ENCODE measurements at regions not wholly inside any gene's neighbourhood (a gene's known extent, or its start where the extent isn't known, plus 50 kb on each side); places are given as distances from the start of the nearest gene placed in this dataset.

DNA sequence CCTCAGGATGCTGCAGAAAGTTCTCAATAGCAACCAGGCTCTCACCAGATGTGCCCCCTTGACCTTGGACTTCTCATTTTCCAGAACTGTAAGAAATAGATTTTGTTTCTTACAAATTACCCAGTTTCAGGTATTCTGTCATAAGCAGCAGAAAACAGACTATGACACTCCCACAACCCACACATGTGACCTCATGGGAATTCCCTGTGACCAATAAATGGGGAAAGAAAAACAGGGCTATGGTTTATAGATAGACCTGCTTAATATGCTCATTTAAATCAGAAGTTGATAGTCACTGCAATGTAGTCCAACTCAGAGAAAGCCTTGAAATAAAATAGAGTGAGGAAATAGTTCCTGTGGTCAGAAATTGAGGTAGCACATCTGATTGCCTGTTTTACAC, 380.9 kb upstream of the PTBP2 start:
- FAIRE-seq (no peak), DNase-seq (ENCODE audit: extremely low read depth in 1 of 4, low spot score in 3 of 4) (no peak), ATAC-seq (no peak)
- intact Hi-C loops (cut with micrococcal nuclease) (no loop called here), in situ Hi-C loops (cut with MboI) (no loop called here)
- no peaks in the 10 kb centered on the region for H3K27me3 ChIP-seq (ENCODE audit: control insufficient read depth in 2 of 2, insufficient read depth in 2 of 2, low read length in 2 of 2)
- H3K79me2 ChIP-seq (ENCODE audit: control insufficient read depth, insufficient read depth, low read length): no peaks in the 10 kb centered on the region
- H3K9ac ChIP-seq (ENCODE audit: insufficient read depth in 1 of 2, low read depth in 2 of 2, low read length in 2 of 2): no peak overlapping the region
- no peak overlapping the region for H2AFZ ChIP-seq (ENCODE audit: low read depth, low read length)
- no peaks in the 10 kb centered on the region for H3K9me3 ChIP-seq (replicated peaks; ENCODE audit: control insufficient read depth, insufficient read depth, low read depth, low read length)
- H3K4me2 ChIP-seq (ENCODE audit: insufficient read depth, low read length): no peak overlapping the region
- H3K4me1 ChIP-seq (replicated peaks in 1 of 2; ENCODE audit: control insufficient read depth in 2 of 2, insufficient read depth in 2 of 2, low read length in 2 of 2): no peaks in the 10 kb centered on the region
- BruUV-seq (replicated peaks): no TSS peak
- no peaks in the 10 kb centered on the region for H3K36me3 ChIP-seq (ENCODE audit: control insufficient read depth, insufficient read depth, low read length)
- no peak overlapping the region for H3K27ac ChIP-seq (ENCODE audit: extremely low read depth, low read depth, low read length)
- H4K20me1 ChIP-seq (replicated peaks; ENCODE audit: control insufficient read depth, insufficient read depth, low read length): no peaks in the 10 kb centered on the region
- TF ChIP-seq, protein P1, sequence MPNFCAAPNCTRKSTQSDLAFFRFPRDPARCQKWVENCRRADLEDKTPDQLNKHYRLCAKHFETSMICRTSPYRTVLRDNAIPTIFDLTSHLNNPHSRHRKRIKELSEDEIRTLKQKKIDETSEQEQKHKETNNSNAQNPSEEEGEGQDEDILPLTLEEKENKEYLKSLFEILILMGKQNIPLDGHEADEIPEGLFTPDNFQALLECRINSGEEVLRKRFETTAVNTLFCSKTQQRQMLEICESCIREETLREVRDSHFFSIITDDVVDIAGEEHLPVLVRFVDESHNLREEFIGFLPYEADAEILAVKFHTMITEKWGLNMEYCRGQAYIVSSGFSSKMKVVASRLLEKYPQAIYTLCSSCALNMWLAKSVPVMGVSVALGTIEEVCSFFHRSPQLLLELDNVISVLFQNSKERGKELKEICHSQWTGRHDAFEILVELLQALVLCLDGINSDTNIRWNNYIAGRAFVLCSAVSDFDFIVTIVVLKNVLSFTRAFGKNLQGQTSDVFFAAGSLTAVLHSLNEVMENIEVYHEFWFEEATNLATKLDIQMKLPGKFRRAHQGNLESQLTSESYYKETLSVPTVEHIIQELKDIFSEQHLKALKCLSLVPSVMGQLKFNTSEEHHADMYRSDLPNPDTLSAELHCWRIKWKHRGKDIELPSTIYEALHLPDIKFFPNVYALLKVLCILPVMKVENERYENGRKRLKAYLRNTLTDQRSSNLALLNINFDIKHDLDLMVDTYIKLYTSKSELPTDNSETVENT (CRISPR knock-in tag; IDR thresholded peaks at IDR 0.05): no peak
- no peak for TF ChIP-seq PHF21A (IDR thresholded peaks at IDR 0.05; ENCODE audit: borderline replicate concordance, low read depth)
- no peak for TF ChIP-seq FIP1L1 (IDR thresholded peaks at IDR 0.05; ENCODE audit: low read depth, low read length, poor library complexity, severe bottlenecking)
- TF ChIP-seq ILF3 (IDR thresholded peaks at IDR 0.05; ENCODE audit: borderline replicate concordance): no peak
- TF ChIP-seq TRIM24 (IDR thresholded peaks at IDR 0.05): no peak
- TF ChIP-seq MIER1 (IDR thresholded peaks at IDR 0.05; ENCODE audit: low read depth): no peak
- TF ChIP-seq MAFG (tag; conservative IDR thresholded peaks at IDR 0.05): no peak
- no peak for TF ChIP-seq NELFE (IDR thresholded peaks at IDR 0.05; ENCODE audit: insufficient read depth, insufficient read length)
- TF ChIP-seq NCOA2 (IDR thresholded peaks at IDR 0.05; ENCODE audit: partially characterized antibody in 2 of 2): no peak
- TF ChIP-seq FOS (IDR thresholded peaks at IDR 0.05; ENCODE audit: extremely low read depth, insufficient read length): no peak
- TF ChIP-seq, protein P2, sequence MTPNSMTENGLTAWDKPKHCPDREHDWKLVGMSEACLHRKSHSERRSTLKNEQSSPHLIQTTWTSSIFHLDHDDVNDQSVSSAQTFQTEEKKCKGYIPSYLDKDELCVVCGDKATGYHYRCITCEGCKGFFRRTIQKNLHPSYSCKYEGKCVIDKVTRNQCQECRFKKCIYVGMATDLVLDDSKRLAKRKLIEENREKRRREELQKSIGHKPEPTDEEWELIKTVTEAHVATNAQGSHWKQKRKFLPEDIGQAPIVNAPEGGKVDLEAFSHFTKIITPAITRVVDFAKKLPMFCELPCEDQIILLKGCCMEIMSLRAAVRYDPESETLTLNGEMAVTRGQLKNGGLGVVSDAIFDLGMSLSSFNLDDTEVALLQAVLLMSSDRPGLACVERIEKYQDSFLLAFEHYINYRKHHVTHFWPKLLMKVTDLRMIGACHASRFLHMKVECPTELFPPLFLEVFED (CRISPR knock-in tag; conservative IDR thresholded peaks at IDR 0.05): no peak
- TF ChIP-seq, protein P3, sequence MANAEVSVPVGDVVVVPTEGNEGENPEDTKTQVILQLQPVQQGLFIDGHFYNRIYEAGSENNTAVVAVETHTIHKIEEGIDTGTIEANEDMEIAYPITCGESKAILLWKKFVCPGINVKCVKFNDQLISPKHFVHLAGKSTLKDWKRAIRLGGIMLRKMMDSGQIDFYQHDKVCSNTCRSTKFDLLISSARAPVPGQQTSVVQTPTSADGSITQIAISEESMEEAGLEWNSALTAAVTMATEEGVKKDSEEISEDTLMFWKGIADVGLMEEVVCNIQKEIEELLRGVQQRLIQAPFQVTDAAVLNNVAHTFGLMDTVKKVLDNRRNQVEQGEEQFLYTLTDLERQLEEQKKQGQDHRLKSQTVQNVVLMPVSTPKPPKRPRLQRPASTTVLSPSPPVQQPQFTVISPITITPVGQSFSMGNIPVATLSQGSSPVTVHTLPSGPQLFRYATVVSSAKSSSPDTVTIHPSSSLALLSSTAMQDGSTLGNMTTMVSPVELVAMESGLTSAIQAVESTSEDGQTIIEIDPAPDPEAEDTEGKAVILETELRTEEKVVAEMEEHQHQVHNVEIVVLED (CRISPR knock-in tag; IDR thresholded peaks at IDR 0.05): no peak
- H3K9me1 ChIP-seq (ENCODE audit: control insufficient read depth, insufficient read depth, low read length): no peaks in the 10 kb centered on the region
- no peak overlapping the region for H3K4me3 ChIP-seq
- POLR2A ChIA-PET: no interaction called here
- CTCF ChIA-PET (ENCODE audit: low intra/inter-chr PET ratio): no interaction called here
